GM19463 (cell line): ENCODE measurements at regions not wholly inside any gene's neighbourhood (a gene's known extent, or its start where the extent isn't known, plus 50 kb on each side); places are given as distances from the start of the nearest gene placed in this dataset.

ENCODE experiments used
- ATAC-seq: cut with Tn5 transposase; IDR thresholded peaks from one replicate; pipeline ENCODE4 v1.9.1; 2021; ENCODE audit warnings: mild to moderate bottlenecking, moderate library complexity; ENCODE audit not compliant: unreplicated experiment

GRCh38 chr18:24924066-24924716 lies 427.8 kb downstream of the ZNF521 start:
- no peak for ATAC-seq

GRCh38 chr18:24926649-24927048 lies 425.3 kb downstream of the ZNF521 start:
- no peak for ATAC-seq

GRCh38 chr18:24928301-24928878 lies 423.6 kb downstream of the ZNF521 start:
- ATAC-seq: no peak

- no peak for ATAC-seq
These were observed 421.5 kb downstream of the ZNF521 start for GRCh38 chr18:24930478-24930877.

GRCh38 chr18:24930971-24931370 lies 421.0 kb downstream of the ZNF521 start:
- ATAC-seq: no peak

- ATAC-seq: no peak
These were observed 418.6 kb downstream of the ZNF521 start for GRCh38 chr18:24933345-24933744.

GRCh38 chr18:24934258-24934932 lies 417.6 kb downstream of the ZNF521 start:
- ATAC-seq: no peak

- ATAC-seq: no peak
These were observed 417.0 kb downstream of the ZNF521 start for GRCh38 chr18:24935008-24935407.

GRCh38 chr18:24935896-24936295 lies 416.1 kb downstream of the ZNF521 start:
- ATAC-seq: no peak

GRCh38 chr18:24936691-24937090 lies 415.3 kb downstream of the ZNF521 start:
- ATAC-seq: no peak

- ATAC-seq: no peak
These were observed 414.2 kb downstream of the ZNF521 start for GRCh38 chr18:24937639-24938275.

- no peak for ATAC-seq
These were observed 411.6 kb downstream of the ZNF521 start for GRCh38 chr18:24940416-24940815.

- no peak for ATAC-seq
These were observed 410.6 kb downstream of the ZNF521 start for GRCh38 chr18:24941174-24941951.

GRCh38 chr18:24942144-24942543 lies 409.8 kb downstream of the ZNF521 start:
- no peak for ATAC-seq

GRCh38 chr18:24947521-24948305 lies 404.3 kb downstream of the ZNF521 start:
- ATAC-seq: no peak

GRCh38 chr18:24949908-24950307 lies 402.1 kb downstream of the ZNF521 start:
- ATAC-seq: no peak

GRCh38 chr18:24954341-24954740 lies 397.6 kb downstream of the ZNF521 start:
- no peak for ATAC-seq

- no peak for ATAC-seq
These were observed 394.0 kb downstream of the ZNF521 start for GRCh38 chr18:24958001-24958400.

GRCh38 chr18:24959051-24959476 lies 392.9 kb downstream of the ZNF521 start:
- ATAC-seq: no peak

- peak; percentile 72 for ATAC-seq
These were observed 387.8 kb downstream of the ZNF521 start for GRCh38 chr18:24964216-24964615.
